ENCODE measurements at regions not wholly inside any gene's neighbourhood (a gene's known extent, or its start where the extent isn't known, plus 50 kb on each side); places are given as distances from the start of the nearest gene placed in this dataset.

DNA sequence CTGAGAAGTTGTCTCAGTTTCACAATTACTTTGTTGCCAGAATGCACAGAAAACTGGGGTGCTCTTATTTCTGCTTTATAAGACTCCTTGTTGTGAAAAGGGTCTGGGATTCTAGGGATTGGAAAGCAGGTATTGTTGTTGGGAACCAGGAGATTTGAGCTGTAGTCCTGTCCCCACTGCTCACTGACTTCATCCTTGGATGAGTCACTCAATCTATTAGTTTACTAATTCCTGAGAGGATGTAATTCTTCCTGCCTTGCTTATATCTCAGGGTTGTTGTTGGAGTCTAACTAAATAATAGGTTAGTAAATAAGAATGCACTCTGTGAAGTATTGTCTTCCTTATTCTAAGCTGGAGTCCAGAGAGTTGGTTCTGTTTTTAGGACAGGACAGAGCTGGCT is 172.5 kb upstream of the GALNT2 start:
- Histone ChIP-seq H3K27me3 (ENCODE audit: insufficient read depth, low read length) (no peaks in the 10 kb centered on the region), H3K9me3 (ENCODE audit: control insufficient read depth in 1 of 2, low read length in 2 of 2) (no peaks in the 10 kb centered on the region), H3K4me3 (ENCODE audit: low read length in 2 of 2) (no peak overlapping the region), H3K36me3 (ENCODE audit: insufficient read depth, low read length) (no peaks in the 10 kb centered on the region), H3K4me1 (ENCODE audit: insufficient read depth, low read length) (no peaks in the 10 kb centered on the region), H3K27ac (ENCODE audit: low read depth, low read length) (no peak overlapping the region)
- Mint-ChIP-seq H3K27me3 (peaks cover 18 to 40% of the 10 kb centered on the region in 2 donors), H3K4me3 (no peak overlapping the region), H3K36me3 (no peaks in the 10 kb centered on the region), H3K27ac (no peak overlapping the region), H3K9me3 (peaks cover 0 to 1% (median 0%) of the 10 kb centered on the region in 8 donors), H3K4me1 (no peaks in the 10 kb centered on the region)
- intact Hi-C loops (cut with micrococcal nuclease): no loop called here
- POLR2A ChIA-PET (ENCODE audit: partially characterized antibody): no interaction called here
- no peak for DNase-seq
- CTCF ChIA-PET (ENCODE audit: partially characterized antibody): no interaction called here

DNA sequence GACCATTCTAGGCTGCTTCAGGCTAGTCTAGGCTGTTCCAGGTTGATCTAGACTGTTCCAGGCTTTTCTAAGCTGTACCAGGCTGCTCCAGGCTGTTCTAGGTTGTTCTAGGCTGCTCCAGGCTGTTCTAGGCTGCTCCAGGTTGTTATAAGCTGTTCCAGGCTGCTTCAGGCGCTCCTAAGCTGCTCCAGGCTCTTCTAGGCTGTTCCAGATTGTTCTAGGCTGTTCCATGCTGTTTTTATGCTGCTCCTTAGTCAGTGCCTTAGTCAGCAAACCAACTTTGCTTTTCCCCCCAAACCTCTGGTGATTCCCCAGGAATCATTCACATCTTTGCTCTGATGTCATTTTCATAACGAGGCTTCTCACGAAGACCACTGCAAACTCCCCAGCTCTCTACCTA is 171.4 kb upstream of the GALNT2 start:
- Histone ChIP-seq H3K27me3 (ENCODE audit: insufficient read depth, low read length) (no peaks in the 10 kb centered on the region), H3K36me3 (ENCODE audit: insufficient read depth, low read length) (no peaks in the 10 kb centered on the region), H3K4me3 (ENCODE audit: low read length in 2 of 2) (no peak overlapping the region), H3K4me1 (ENCODE audit: insufficient read depth, low read length) (no peaks in the 10 kb centered on the region), H3K9me3 (ENCODE audit: control insufficient read depth in 1 of 2, low read length in 2 of 2) (no peaks in the 10 kb centered on the region), H3K27ac (ENCODE audit: low read depth, low read length) (no peak overlapping the region)
- ChIA-PET POLR2A (ENCODE audit: partially characterized antibody) (no interaction called here), CTCF (ENCODE audit: partially characterized antibody) (no interaction called here)
- Mint-ChIP-seq H3K27ac (no peak overlapping the region), H3K27me3 (peaks cover 18 to 40% of the 10 kb centered on the region in 2 donors), H3K9me3 (peaks cover 0 to 7% (median 2%) of the 10 kb centered on the region in 8 donors), H3K36me3 (no peaks in the 10 kb centered on the region), H3K4me3 (no peak overlapping the region), H3K4me1 (no peaks in the 10 kb centered on the region)
- no peak for DNase-seq
- intact Hi-C loops (cut with micrococcal nuclease): no loop called here

DNA sequence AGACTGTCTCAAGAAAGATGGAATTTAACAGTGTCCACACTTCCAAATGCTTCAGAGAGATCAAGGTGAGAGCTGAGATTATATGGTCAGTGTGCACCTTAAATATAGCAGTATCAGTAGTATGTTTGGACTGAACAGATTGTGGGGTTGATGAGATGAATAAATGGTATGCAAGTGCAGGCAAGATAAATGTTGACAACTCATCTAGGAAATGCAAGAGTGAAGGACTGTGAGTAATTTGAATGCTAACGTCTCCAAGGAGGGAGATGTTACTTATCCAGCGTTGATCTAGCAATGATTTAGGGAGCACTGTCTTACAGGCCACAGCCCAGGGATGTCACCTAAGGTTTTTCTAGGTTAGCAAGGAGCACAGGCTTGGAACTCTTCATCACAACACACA is 170.7 kb upstream of the GALNT2 start:
- no peak overlapping the region for H3K4me3 Mint-ChIP-seq
- H3K36me3 Mint-ChIP-seq: no peaks in the 10 kb centered on the region
- H3K27ac Mint-ChIP-seq: no peak overlapping the region
- Histone ChIP-seq H3K36me3 (ENCODE audit: insufficient read depth, low read length) (no peaks in the 10 kb centered on the region), H3K4me1 (ENCODE audit: insufficient read depth, low read length) (no peaks in the 10 kb centered on the region), H3K27ac (ENCODE audit: low read depth, low read length) (no peak overlapping the region), H3K9me3 (ENCODE audit: control insufficient read depth in 1 of 2, low read length in 2 of 2) (no peaks in the 10 kb centered on the region), H3K27me3 (ENCODE audit: insufficient read depth, low read length) (no peaks in the 10 kb centered on the region), H3K4me3 (ENCODE audit: low read length in 2 of 2) (no peak overlapping the region)
- CTCF ChIA-PET (ENCODE audit: partially characterized antibody): no interaction called here
- no peaks in the 10 kb centered on the region for H3K4me1 Mint-ChIP-seq
- intact Hi-C loops (cut with micrococcal nuclease): no loop called here
- peaks cover 0 to 12% (median 6%) of the 10 kb centered on the region in 8 donors for H3K9me3 Mint-ChIP-seq
- peaks cover 18 to 40% of the 10 kb centered on the region in 2 donors for H3K27me3 Mint-ChIP-seq
- no peak for DNase-seq
- POLR2A ChIA-PET (ENCODE audit: partially characterized antibody): no interaction called here

DNA sequence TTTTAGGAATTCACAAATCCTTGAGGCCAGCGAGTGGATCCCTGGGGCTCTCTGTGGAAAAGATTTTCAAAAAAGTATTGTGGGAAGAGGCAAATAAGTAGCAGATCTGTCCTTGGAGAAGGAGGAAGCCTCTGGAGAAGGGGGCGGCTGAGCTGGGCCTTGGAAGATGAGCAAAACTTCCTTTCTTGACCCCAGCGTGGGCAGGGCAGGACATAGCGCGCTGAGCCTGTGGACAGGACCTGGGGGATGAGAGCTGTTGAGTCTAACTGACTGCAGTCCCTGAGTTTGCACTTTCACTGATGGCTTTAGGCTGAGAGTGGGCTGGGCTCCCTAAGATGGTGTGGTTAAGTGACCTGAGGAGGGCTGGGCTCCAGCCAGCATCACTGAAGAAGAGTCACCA is 170.2 kb upstream of the GALNT2 start:
- no peak overlapping the region for H3K27ac ChIP-seq (ENCODE audit: low read depth, low read length)
- ChIA-PET CTCF (ENCODE audit: partially characterized antibody) (no interaction called here), POLR2A (ENCODE audit: partially characterized antibody) (no interaction called here)
- intact Hi-C loops (cut with micrococcal nuclease): no loop called here
- H3K4me3 ChIP-seq (ENCODE audit: low read length in 2 of 2): no peak overlapping the region
- no peaks in the 10 kb centered on the region for H3K27me3 ChIP-seq (ENCODE audit: insufficient read depth, low read length)
- no peaks in the 10 kb centered on the region for H3K4me1 ChIP-seq (ENCODE audit: insufficient read depth, low read length)
- peaks cover 22 to 39% of the 10 kb centered on the region in 2 donors for H3K27me3 Mint-ChIP-seq
- no peak overlapping the region for H3K4me3 Mint-ChIP-seq
- H3K36me3 Mint-ChIP-seq: no peaks in the 10 kb centered on the region
- H3K27ac Mint-ChIP-seq: no peak overlapping the region
- no peaks in the 10 kb centered on the region for H3K9me3 ChIP-seq (ENCODE audit: control insufficient read depth in 1 of 2, low read length in 2 of 2)
- H3K4me1 Mint-ChIP-seq: no peaks in the 10 kb centered on the region
- no peak for DNase-seq
- peaks cover 3 to 16% (median 11%) of the 10 kb centered on the region in 8 donors for H3K9me3 Mint-ChIP-seq
- no peaks in the 10 kb centered on the region for H3K36me3 ChIP-seq (ENCODE audit: insufficient read depth, low read length)

DNA sequence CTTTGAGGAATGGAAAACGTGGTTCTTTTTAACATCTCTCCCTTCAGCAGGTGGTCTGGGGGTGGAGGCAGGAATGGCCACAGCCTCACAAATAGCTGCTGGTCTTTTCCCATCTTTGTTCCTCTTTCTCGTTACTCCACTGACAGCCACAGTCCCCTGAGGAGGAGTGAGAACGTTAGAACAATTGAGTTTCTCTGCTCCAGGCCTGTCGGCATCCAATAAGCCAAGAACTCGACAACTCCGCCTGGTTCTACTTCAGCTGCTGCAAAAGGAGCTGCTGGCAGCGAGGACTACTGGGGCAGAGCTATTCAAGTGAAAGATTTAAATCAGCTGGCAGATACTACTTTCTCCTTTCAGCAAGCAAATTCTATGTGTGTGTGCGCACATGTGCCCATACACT is 169.5 kb upstream of the GALNT2 start:
- H3K36me3 Mint-ChIP-seq: no peaks in the 10 kb centered on the region
- Histone ChIP-seq H3K27ac (ENCODE audit: low read depth, low read length) (no peak overlapping the region), H3K27me3 (ENCODE audit: insufficient read depth, low read length) (no peaks in the 10 kb centered on the region), H3K9me3 (ENCODE audit: control insufficient read depth in 1 of 2, low read length in 2 of 2) (no peaks in the 10 kb centered on the region), H3K4me3 (ENCODE audit: low read length in 2 of 2) (no peak overlapping the region), H3K36me3 (ENCODE audit: insufficient read depth, low read length) (no peaks in the 10 kb centered on the region), H3K4me1 (ENCODE audit: insufficient read depth, low read length) (no peaks in the 10 kb centered on the region)
- peaks cover 21 to 37% of the 10 kb centered on the region in 2 donors for H3K27me3 Mint-ChIP-seq
- H3K4me1 Mint-ChIP-seq: no peaks in the 10 kb centered on the region
- H3K9me3 Mint-ChIP-seq: peaks cover 3 to 16% (median 12%) of the 10 kb centered on the region in 8 donors
- H3K4me3 Mint-ChIP-seq: no peak overlapping the region
- no peak for DNase-seq
- POLR2A ChIA-PET (ENCODE audit: partially characterized antibody): no interaction called here
- intact Hi-C loops (cut with micrococcal nuclease): no loop called here
- CTCF ChIA-PET (ENCODE audit: partially characterized antibody): interaction anchor here (1.2 kb wide), 1 partner anchor 8 kb away, joined by 3 read pairs; no protein-coding TSS in a partner anchor
- H3K27ac Mint-ChIP-seq: no peak overlapping the region

DNA sequence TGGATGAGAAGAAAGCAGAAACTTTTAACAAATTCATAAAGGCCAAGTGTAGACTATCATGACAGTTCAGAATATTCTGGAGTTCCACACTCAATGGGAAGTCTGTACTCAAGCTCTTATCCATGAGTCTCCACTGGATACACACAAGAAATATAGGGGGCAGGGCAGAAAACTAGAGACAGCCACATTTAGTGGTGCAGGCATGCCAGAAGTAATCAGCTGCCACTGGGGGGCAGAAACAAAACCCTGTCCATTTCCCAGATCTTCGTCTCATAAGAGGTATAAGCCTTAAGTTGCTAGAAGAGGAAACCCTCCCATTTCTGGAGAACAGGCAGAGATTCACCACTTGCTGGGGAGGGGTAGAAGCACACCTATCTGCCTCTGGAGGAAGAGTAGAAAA is 166.8 kb upstream of the GALNT2 start:
- Mint-ChIP-seq H3K4me3 (no peak overlapping the region), H3K27me3 (peaks cover 10 to 24% of the 10 kb centered on the region in 2 donors), H3K4me1 (no peaks in the 10 kb centered on the region), H3K36me3 (no peaks in the 10 kb centered on the region), H3K27ac (no peak overlapping the region), H3K9me3 (peaks cover 3 to 16% (median 12%) of the 10 kb centered on the region in 8 donors)
- Histone ChIP-seq H3K4me3 (ENCODE audit: low read length in 2 of 2) (no peak overlapping the region), H3K27ac (ENCODE audit: low read depth, low read length) (no peak overlapping the region), H3K4me1 (ENCODE audit: insufficient read depth, low read length) (no peaks in the 10 kb centered on the region), H3K27me3 (ENCODE audit: insufficient read depth, low read length) (no peaks in the 10 kb centered on the region), H3K9me3 (ENCODE audit: control insufficient read depth in 1 of 2, low read length in 2 of 2) (no peaks in the 10 kb centered on the region), H3K36me3 (ENCODE audit: insufficient read depth, low read length) (no peaks in the 10 kb centered on the region)
- intact Hi-C loops (cut with micrococcal nuclease): loop anchor here (5.0 kb wide), 1 partner anchor 52 kb away; no protein-coding TSS in a partner anchor
- no peak for DNase-seq
- ChIA-PET POLR2A (ENCODE audit: partially characterized antibody) (no interaction called here), CTCF (ENCODE audit: partially characterized antibody) (no interaction called here)

DNA sequence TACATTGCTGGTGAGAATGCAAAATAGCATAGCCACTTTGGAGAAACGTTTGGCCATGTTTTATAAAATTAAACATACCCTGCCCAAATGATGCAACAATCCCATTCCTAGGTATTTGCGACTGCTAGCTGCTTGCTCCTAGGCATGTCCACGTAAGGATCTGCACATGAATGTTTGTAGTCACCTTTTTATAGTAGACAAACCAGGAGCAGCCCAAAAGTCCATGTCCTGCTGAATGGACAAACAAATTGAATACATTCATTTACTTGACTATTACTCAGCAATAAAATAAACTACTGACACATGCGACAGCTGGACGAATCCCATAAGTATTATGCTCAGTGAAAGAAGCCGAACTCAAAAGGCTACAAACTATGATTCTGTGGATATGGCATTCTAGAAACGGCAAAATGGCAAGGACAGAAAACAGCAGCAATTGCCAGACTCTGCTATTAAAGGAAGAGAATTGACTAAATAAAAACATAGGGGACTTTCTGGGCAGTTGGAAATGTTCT is 161.9 kb upstream of the GALNT2 start:
- Mint-ChIP-seq H3K36me3 (no peaks in the 10 kb centered on the region), H3K27me3 (peaks cover 8 to 11% of the 10 kb centered on the region in 2 donors), H3K4me3 (no peak overlapping the region), H3K4me1 (no peaks in the 10 kb centered on the region), H3K9me3 (peaks cover 3 to 15% (median 12%) of the 10 kb centered on the region in 8 donors), H3K27ac (no peak overlapping the region)
- Histone ChIP-seq H3K27ac (ENCODE audit: low read depth, low read length) (no peak overlapping the region), H3K36me3 (ENCODE audit: insufficient read depth, low read length) (no peaks in the 10 kb centered on the region), H3K27me3 (ENCODE audit: insufficient read depth, low read length) (no peaks in the 10 kb centered on the region), H3K9me3 (ENCODE audit: control insufficient read depth in 1 of 2, low read length in 2 of 2) (no peaks in the 10 kb centered on the region), H3K4me1 (ENCODE audit: insufficient read depth, low read length) (no peaks in the 10 kb centered on the region), H3K4me3 (ENCODE audit: low read length in 2 of 2) (no peak overlapping the region)
- ChIA-PET CTCF (ENCODE audit: partially characterized antibody) (no interaction called here), POLR2A (ENCODE audit: partially characterized antibody) (no interaction called here)
- DNase-seq: no peak
- intact Hi-C loops (cut with micrococcal nuclease): no loop called here

DNA sequence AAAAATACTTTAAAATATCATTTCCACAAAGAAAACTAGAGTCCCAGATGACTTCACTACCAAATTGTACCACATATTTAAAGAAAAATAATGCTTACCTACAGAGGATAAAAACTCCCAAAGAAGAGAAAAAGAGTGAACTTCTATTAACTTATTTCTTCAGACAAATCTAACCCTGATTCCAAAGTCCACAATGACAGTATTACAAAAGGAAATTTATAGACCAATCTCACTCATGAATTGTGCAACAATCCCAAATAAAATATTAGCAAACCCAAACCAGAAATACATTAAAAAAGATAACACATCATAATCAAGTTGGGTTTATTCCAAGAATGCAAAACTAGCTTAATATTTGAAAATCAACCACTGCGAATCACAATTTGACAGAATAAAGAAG is 161.4 kb upstream of the GALNT2 start:
- H3K4me3 Mint-ChIP-seq: no peak overlapping the region
- Histone ChIP-seq H3K4me1 (ENCODE audit: insufficient read depth, low read length) (no peaks in the 10 kb centered on the region), H3K36me3 (ENCODE audit: insufficient read depth, low read length) (no peaks in the 10 kb centered on the region), H3K27ac (ENCODE audit: low read depth, low read length) (no peak overlapping the region), H3K4me3 (ENCODE audit: low read length in 2 of 2) (no peak overlapping the region), H3K27me3 (ENCODE audit: insufficient read depth, low read length) (no peaks in the 10 kb centered on the region), H3K9me3 (ENCODE audit: control insufficient read depth in 1 of 2, low read length in 2 of 2) (no peaks in the 10 kb centered on the region)
- no peak for DNase-seq
- no peak overlapping the region for H3K27ac Mint-ChIP-seq
- H3K27me3 Mint-ChIP-seq: peaks cover 8 to 12% of the 10 kb centered on the region in 2 donors
- CTCF ChIA-PET (ENCODE audit: partially characterized antibody): no interaction called here
- intact Hi-C loops (cut with micrococcal nuclease): no loop called here
- H3K9me3 Mint-ChIP-seq: peaks cover 3 to 12% (median 9%) of the 10 kb centered on the region in 8 donors
- no peaks in the 10 kb centered on the region for H3K36me3 Mint-ChIP-seq
- POLR2A ChIA-PET (ENCODE audit: partially characterized antibody): no interaction called here
- H3K4me1 Mint-ChIP-seq: no peaks in the 10 kb centered on the region

Measured in CD4-positive, alpha-beta memory T cell (primary cell).